Colonic mucosa (tissue), 4 donors: ENCODE measurements at regions not wholly inside any gene's neighbourhood (a gene's known extent, or its start where the extent isn't known, plus 50 kb on each side); places are given as distances from the start of the nearest gene placed in this dataset.

Experiments used
- DNase-seq: peaks from one replicate; pipeline ENCODE4 v3.0.0-alpha.2; 2020
- H3K27ac ChIP-seq: fragments of 200-600 bp; one replicate; pipeline ENCODE4 v1.8.0; 2021
- H3K27me3 ChIP-seq: fragments of 200-600 bp; one replicate; pipeline ENCODE4 v1.8.0; 2021
- H3K36me3 ChIP-seq: fragments of 200-600 bp; one replicate; pipeline ENCODE4 v1.8.0; 2021
- H3K4me1 ChIP-seq: fragments of 200-600 bp; one replicate; pipeline ENCODE4 v1.8.0; 2021; ENCODE audit warnings: mild to moderate bottlenecking
- H3K4me3 ChIP-seq: fragments of 200-600 bp; one replicate; pipeline ENCODE4 v1.8.0; 2021
- H3K9ac ChIP-seq, 2 donors: one replicate each; pipeline ENCODE4 v1.7.0; 2013; ENCODE audit warnings: control low read depth in 2 of 2, low read depth in 2 of 2, low read length in 2 of 2
- H3K9me3 ChIP-seq: fragments of 200-600 bp; one replicate; pipeline ENCODE4 v1.8.0; 2021
- intact Hi-C: fragments of 100-400 bp; cut with DNase I; formaldehyde crosslinking; loops from one replicate; pipeline ENCODE4 v1.14.1; 2022
- TF ChIP-seq, protein P1 (sequence below): fragments of 200-600 bp; IDR thresholded peaks from one replicate; pipeline ENCODE4 v1.8.0; 2022; ENCODE audit warnings: antibody characterized with exemption, mild to moderate bottlenecking
- donor health status: healthy.
- donor health status: DM: no; HTN: no; CAD: no.
- donor health status: DM: no; HTN: no; CAD: no.

GRCh38 chr7:39891894-39892293 lies 58.2 kb upstream of the CDK13 start:
- TF ChIP-seq, protein P1, sequence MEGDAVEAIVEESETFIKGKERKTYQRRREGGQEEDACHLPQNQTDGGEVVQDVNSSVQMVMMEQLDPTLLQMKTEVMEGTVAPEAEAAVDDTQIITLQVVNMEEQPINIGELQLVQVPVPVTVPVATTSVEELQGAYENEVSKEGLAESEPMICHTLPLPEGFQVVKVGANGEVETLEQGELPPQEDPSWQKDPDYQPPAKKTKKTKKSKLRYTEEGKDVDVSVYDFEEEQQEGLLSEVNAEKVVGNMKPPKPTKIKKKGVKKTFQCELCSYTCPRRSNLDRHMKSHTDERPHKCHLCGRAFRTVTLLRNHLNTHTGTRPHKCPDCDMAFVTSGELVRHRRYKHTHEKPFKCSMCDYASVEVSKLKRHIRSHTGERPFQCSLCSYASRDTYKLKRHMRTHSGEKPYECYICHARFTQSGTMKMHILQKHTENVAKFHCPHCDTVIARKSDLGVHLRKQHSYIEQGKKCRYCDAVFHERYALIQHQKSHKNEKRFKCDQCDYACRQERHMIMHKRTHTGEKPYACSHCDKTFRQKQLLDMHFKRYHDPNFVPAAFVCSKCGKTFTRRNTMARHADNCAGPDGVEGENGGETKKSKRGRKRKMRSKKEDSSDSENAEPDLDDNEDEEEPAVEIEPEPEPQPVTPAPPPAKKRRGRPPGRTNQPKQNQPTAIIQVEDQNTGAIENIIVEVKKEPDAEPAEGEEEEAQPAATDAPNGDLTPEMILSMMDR: no peak
- Histone ChIP-seq H3K36me3 (no peaks in the 10 kb centered on the region), H3K4me1 (no peaks in the 10 kb centered on the region), H3K9me3 (no peaks in the 10 kb centered on the region), H3K27me3 (no peaks in the 10 kb centered on the region), H3K9ac (no peak overlapping the region), H3K4me3 (no peak overlapping the region), H3K27ac (no peak overlapping the region)
- intact Hi-C loops: no loop called here
- DNase-seq: no peak

DNA sequence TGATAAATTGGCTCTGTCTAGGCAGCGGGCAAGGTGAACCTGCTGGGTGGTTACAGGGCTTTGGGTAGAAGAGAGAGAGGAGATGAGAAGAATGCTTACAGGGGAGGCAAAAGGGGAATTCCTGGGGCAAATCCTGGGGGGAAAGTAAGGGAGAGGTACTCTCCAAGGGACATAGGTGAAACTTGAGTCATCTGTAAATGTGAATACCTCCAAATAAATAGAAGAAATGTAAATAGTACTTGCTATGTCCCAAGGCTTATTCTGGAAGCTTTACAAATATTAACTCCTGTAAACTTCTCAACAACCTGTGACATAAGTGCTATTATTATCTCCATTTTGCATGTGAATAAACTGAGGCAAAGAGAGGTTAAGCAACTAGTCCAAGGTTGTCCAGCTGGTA lies 57.7 kb upstream of the CDK13 start:
- Histone ChIP-seq H3K27ac (no peak overlapping the region), H3K9me3 (no peaks in the 10 kb centered on the region), H3K27me3 (no peaks in the 10 kb centered on the region), H3K36me3 (no peaks in the 10 kb centered on the region), H3K4me3 (no peak overlapping the region), H3K9ac (no peak overlapping the region), H3K4me1 (no peaks in the 10 kb centered on the region)
- intact Hi-C loops: no loop called here
- TF ChIP-seq, protein P1: no peak
- DNase-seq: no peak

DNA sequence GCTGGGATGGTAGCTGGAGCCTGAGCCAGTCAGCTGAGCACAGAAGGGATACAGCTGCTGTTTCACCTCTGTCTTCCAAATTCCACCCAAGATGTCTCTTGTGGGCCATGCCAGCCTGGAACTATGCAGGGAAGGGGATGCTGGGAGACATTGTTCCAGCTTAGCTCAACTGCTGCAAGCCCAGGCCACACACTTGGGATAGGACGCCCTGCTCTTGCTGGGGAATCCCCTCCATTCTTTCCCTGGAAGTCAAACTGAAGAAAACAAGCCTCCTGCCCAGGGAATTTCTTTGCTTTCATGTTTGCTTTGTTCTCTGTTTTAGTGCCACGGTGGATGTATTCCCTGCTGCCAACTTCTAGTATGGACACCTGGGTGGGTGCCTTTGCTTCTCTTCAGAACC lies 55.2 kb upstream of the CDK13 start:
- no peak for DNase-seq
- no peak overlapping the region for H3K27ac ChIP-seq
- no peak overlapping the region for H3K9ac ChIP-seq

GRCh38 chr7:39896840-39897239 lies 53.2 kb upstream of the CDK13 start:
- Histone ChIP-seq H3K27me3 (no peaks in the 10 kb centered on the region), H3K27ac (no peak overlapping the region), H3K9me3 (no peaks in the 10 kb centered on the region), H3K4me3 (no peak overlapping the region), H3K9ac (no peak overlapping the region), H3K4me1 (no peaks in the 10 kb centered on the region), H3K36me3 (no peaks in the 10 kb centered on the region)
- TF ChIP-seq, protein P1: no peak
- intact Hi-C loops: loop anchor here (5.0 kb wide), 1 partner anchor 155 kb away; no protein-coding TSS in a partner anchor
- DNase-seq: no peak

More for the DNA sequence above, 55.2 kb upstream of the CDK13 start:
- H3K4me3 ChIP-seq: no peak overlapping the region
- TF ChIP-seq, protein P1: no peak
- intact Hi-C loops: loop anchor here (5.0 kb wide), 1 partner anchor 157 kb away; no protein-coding TSS in a partner anchor
- no peaks in the 10 kb centered on the region for H3K4me1 ChIP-seq
- H3K27me3 ChIP-seq: no peaks in the 10 kb centered on the region
- H3K36me3 ChIP-seq: no peaks in the 10 kb centered on the region
- H3K9me3 ChIP-seq: no peaks in the 10 kb centered on the region

DNA sequence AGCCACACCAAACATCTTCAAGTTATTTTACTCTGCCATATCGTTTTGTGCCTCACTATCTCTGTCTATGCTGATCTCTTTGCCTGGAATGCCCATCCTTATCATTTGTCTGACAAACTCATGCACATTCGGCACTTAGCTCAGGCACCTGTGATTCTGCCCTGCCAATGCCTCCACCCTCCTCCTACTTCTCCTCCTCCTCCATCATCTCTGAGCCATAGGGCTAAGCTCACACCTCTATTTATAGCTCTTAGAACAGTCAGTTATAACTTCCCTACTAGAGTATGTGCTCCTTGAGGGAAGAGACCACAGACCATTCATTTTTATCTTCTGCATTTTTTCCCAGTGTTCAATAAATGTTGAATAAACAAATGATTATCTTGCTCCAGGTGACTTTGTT lies 51.2 kb upstream of the CDK13 start:
- Histone ChIP-seq H3K9me3 (no peaks in the 10 kb centered on the region), H3K4me3 (no peak overlapping the region), H3K9ac (no peak overlapping the region), H3K36me3 (no peaks in the 10 kb centered on the region), H3K27me3 (no peaks in the 10 kb centered on the region), H3K4me1 (no peaks in the 10 kb centered on the region), H3K27ac (no peak overlapping the region)
- TF ChIP-seq, protein P1: no peak
- DNase-seq: no peak
- intact Hi-C loops: loop anchor here (5.0 kb wide), 1 partner anchor 153 kb away; no protein-coding TSS in a partner anchor
